NCI-H2029 treated with DMSO at 0.1 percent for 48 hours (cell line): ENCODE measurements at regions not wholly inside any gene's neighbourhood (a gene's known extent, or its start where the extent isn't known, plus 50 kb on each side); places are given as distances from the start of the nearest gene placed in this dataset.

Experiments
- DNase-seq: peaks from one replicate; lab custom pipeline; 2025; lab: John Stamatoyannopoulos, UW

- DNase-seq: peak; percentile 43
Measured at GRCh38 chr1:29964718-29965533, 728.6 kb downstream of the PTPRU start.

- DNase-seq: no peak
Measured at GRCh38 chr1:29963946-29964345, 727.6 kb downstream of the PTPRU start.

GRCh38 chr1:29962831-29963247, 726.5 kb downstream of the PTPRU start:
- no peak for DNase-seq

GRCh38 chr1:29962336-29962735, 726.0 kb downstream of the PTPRU start:
- no peak for DNase-seq

GRCh38 chr1:29961293-29962059, 725.2 kb downstream of the PTPRU start:
- DNase-seq: no peak

GRCh38 chr1:29960876-29961275, 724.6 kb downstream of the PTPRU start:
- DNase-seq: no peak

GRCh38 chr1:29960156-29960755, 723.9 kb downstream of the PTPRU start:
- DNase-seq: no peak

GRCh38 chr1:29959356-29959755, 723.0 kb downstream of the PTPRU start:
- DNase-seq: no peak

- no peak for DNase-seq
Measured at GRCh38 chr1:29958271-29958670, 721.9 kb downstream of the PTPRU start.

- no peak for DNase-seq
Measured at GRCh38 chr1:29956349-29957030, 720.2 kb downstream of the PTPRU start.

GRCh38 chr1:29954591-29954990, 718.3 kb downstream of the PTPRU start:
- no peak for DNase-seq

- DNase-seq: no peak
Measured at GRCh38 chr1:29953961-29954360, 717.6 kb downstream of the PTPRU start.

- no peak for DNase-seq
Measured at GRCh38 chr1:29949676-29950075, 713.4 kb downstream of the PTPRU start.

GRCh38 chr1:29948581-29948980, 712.3 kb downstream of the PTPRU start:
- DNase-seq: no peak

GRCh38 chr1:29946057-29946456, 709.7 kb downstream of the PTPRU start:
- no peak for DNase-seq

GRCh38 chr1:29945426-29945825, 709.1 kb downstream of the PTPRU start:
- DNase-seq: no peak

- no peak for DNase-seq
Measured at GRCh38 chr1:29944253-29944905, 708.1 kb downstream of the PTPRU start.

GRCh38 chr1:29943034-29943433, 706.7 kb downstream of the PTPRU start:
- no peak for DNase-seq

GRCh38 chr1:29939079-29939478, 702.8 kb downstream of the PTPRU start:
- no peak for DNase-seq

- DNase-seq: no peak
Measured at GRCh38 chr1:29937356-29937755, 701.0 kb downstream of the PTPRU start.

- no peak for DNase-seq
Measured at GRCh38 chr1:29936031-29936544, 699.8 kb downstream of the PTPRU start.
